GM18873 (cell line): ENCODE measurements at regions not wholly inside any gene's neighbourhood (a gene's known extent, or its start where the extent isn't known, plus 50 kb on each side); places are given as distances from the start of the nearest gene placed in this dataset.

Experiments used
- ATAC-seq: cut with Tn5 transposase; IDR thresholded peaks from one replicate; pipeline ENCODE4 v1.9.1; 2021; ENCODE audit warnings: mild to moderate bottlenecking, moderate library complexity, moderate number of reproducible peaks; ENCODE audit not compliant: unreplicated experiment, low FRiP score

DNA sequence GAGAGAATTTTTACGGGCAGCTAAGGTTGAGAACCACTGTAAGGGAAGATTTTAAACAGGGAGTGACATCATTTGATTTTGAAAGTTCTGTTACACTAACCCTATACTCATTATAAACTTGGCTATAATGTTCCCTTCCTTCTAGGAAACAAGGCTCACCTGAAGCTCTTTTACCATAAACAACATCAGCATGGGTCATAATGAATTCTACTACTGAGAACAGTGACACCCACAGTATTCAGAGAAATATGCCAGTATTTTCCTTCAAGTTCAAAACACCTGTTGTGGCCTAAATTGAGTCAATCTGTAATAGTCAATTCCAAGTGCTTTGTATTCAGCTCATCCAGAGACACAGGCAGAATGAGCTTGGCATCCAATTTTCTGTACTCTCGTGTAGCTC lies 175.3 kb upstream of the STT3B start:
- ATAC-seq = no peak

DNA sequence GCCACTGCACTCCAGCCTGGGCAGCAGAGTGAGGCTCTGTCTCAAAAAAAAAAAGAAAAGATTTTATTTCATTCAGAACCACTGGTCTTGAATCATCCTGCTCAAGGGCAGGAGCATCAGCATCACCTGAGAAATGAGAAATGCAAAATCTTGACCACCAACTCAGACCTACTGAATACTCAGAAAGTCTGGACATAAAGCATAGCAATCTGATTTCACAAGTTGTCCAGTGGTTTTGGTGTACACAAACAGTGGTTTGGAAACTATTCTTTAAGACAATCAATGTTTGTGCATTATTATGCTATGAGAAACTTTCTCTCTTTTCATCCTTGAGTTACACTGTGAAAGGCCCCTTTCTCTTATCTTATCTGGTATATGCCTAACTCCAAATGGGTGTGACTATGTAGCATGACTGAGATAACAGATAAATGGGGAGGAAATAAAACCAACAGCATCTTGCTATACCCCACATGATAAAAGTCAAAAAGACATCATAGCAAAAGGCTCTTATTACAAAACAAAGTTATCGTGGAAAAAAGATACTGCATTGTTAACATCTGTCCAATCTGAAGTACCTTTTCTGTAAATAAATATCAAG lies 174.2 kb upstream of the STT3B start:
- no peak for ATAC-seq

DNA sequence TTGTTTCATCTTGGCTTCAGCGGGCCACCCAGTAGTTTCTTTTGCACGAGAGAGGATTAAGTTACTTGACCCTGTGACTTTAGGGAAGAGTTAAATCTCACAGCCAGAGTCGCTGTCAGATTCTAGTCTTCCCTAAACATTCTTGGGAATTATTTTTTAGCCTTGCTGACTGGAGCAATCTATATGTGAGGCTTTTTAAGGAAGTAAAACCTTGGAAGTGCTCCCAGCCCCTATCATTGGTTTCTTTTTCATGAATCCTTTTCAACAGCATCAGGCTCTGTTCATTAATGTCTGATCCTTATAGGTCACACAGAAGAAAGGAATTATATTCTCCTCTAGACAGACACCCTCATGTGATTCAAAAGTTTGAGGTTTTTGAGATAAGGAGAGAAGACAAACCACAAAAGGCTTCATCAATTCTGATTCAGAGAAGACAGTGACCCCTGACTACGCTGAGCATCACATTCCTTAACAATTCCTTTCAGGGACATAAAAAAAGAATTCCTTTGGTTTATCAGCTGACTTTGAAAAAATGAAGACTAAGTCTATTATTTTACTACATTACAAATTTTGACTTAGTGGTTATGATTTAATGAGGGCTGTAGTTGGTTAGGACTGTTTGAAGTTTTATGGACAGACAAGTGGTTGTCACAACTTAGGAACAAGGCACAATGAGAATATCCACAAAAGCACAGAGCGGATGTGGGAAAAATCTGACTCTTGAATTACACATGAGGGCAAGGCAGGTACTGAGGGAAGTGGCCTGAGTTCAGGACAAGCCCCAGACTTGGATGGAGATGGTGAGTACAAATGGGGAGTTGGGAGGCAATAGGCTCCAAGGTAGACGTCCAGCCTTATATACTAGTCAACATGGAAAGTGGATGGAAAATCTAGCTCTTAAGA lies 171.1 kb upstream of the STT3B start:
- no peak for ATAC-seq

DNA sequence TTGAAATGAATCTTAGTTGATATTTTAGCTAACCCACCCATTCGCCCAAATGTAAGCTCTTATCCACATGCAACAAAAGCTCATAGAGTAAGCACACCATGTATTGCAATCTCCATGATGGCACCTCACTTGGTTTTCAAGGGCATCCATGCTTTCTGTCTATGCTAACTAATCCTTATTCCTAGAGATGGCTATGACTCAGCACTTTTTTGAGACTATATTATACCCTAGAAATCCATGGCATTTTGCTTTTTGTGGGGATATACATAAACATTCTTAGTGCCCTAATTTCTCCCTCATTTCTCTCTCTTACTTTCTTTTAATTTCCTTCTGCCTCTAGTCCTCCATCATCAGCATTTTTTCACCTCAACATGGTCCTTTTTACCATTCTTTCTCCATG lies 168.5 kb upstream of the STT3B start:
- ATAC-seq = no peak

DNA sequence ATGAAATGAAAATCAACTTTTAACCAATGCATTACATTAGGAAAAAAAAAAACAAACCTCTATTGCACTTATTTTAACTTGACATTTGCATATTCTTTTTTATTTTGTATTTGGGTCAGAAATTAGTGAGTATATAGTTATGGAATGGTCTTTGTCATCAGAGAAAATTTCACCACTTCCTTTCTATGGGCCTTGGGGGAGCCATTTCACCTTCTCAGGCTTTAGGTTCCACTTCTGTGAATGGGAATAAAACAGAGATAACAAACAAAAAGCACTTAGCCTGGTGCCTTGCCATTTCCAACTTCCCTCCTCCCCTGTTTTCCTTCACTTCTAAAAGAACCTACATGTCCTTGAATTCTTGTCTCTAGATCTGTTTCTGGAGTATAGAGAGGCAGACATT lies 168.0 kb upstream of the STT3B start:
- no peak for ATAC-seq

DNA sequence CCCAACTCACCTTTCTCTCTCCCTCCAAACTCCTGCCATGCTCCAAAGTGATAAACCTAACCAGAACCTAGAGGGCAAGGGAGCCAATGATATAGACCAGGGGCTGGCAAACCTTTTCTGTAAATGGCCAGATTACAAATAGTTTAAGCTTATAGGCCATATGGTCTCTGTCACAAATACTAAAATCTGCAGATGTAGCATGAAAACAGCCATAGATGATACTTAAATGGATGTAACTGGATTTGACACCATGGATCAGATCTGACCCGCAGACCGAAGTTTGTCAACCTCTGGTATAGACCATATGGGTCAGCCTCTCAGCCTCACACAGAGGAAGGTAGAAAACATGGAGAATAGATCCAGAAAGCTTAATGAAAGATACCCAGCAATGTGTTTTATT lies 165.2 kb upstream of the STT3B start:
- no peak for ATAC-seq

DNA sequence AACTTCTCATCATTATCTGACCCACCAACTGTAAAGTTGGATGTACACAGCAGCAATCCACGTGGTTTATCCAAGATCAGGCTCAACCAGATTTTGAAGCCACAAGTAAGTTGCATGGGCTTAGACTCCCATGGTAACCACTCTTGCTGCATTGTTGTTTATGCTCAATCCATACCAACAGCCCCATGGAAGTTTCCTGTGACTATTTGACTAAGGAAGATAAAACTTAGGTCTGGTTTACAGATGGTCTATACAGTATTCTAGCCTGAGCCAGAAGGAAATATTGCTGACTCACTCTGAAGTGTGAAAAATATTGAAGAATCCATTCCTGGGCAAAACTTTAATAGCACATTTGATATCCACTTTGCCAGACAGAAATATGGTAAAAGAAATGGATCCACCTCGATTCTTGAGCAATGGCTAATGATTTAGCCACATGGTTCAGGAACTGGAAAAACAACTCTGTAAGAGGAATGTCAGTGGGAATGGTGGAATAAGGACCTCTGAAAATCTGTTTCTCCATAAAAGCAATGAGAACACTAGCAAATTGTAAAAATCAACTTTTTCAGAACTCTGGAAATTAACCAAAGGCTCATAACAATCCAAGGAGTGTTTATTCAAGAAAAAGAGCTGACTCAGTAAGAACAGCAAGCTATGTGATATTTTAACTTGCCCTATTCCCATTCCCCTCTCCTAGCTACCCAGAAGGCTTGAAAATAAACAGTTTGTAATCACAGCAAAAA lies 162.9 kb upstream of the STT3B start:
- no peak for ATAC-seq

DNA sequence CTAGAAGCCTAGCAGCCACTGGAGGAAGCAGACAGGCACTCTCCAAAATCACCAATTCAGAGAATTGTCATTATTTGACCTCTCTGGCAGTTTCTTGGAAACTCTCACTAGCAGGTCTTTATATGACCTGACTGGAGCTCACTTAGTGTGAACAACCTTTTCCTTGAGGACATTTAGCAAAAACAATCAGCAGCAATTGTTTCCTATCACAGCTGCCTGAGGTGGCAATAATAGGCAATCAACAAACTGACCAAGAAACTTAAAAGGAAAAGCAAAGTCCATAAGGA lies 162.4 kb upstream of the STT3B start:
- no peak for ATAC-seq

DNA sequence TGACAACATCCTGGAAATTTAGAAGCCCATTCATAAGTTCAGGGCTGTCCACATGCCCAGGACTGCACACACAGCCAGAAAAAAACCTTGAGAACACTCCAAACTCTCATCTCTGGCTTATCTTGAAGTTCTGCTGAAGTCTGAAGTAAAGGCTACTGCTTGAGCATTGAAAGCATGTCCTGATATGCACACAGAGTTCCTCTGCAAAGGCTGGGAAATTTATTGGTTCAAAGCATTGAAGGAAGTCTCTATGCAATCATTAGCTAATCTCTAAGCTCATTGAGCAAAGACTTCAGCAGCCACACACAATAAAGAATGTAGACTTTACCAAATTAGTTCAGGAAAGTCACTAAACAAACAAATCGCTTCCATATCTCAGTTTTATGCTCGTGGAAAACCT lies 162.0 kb upstream of the STT3B start:
- no peak for ATAC-seq

DNA sequence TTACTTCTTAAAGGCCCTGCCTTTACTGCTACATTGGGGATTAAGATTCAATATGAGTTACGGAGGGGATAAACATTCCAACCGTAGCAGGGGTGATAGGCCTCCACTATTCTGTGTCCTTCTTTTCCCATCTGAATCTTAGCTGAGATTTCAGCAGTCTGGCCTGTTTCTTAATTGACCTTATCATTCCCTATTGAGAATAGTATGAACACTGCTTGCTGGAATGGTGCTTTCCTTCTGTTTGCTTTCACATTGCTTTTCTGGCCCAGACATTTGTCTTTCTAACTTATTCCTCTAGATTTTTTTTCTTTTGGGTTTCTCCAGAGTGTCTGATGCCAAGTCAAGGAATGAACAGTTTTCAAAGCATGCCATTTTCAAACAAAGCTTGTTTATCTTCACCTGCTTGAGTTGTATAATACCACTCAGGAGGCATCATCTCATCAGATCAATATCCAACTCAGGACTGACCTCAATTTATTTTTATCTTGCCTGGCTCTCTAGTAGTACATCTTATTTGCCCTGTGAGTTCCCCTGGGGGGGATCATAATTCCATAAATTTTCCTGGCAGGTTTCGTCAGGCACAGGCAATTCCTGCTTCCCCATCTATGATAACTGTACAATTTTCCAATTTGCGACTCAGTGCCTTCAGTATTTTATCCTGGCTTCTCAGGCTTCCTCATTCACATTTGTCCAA lies 161.1 kb upstream of the STT3B start:
- no peak for ATAC-seq

DNA sequence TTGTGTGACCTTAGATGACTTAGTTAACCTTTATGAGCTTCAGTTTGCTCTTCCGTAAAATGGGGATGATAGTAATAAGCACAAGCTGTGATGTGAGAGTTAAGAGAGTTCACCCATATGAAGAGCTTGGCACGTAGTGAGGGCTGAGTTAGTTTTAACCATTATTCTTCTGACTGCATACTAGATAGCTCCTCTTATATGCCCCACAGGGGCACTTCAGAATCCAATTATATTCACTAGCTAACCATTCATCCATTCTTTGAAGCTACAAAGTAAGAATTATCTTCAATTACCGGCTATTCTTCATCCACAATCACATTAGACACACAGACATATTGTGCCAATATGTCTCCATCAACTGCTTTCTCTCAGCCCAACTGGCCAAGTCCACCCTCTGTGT lies 159.0 kb upstream of the STT3B start:
- ATAC-seq = no peak

DNA sequence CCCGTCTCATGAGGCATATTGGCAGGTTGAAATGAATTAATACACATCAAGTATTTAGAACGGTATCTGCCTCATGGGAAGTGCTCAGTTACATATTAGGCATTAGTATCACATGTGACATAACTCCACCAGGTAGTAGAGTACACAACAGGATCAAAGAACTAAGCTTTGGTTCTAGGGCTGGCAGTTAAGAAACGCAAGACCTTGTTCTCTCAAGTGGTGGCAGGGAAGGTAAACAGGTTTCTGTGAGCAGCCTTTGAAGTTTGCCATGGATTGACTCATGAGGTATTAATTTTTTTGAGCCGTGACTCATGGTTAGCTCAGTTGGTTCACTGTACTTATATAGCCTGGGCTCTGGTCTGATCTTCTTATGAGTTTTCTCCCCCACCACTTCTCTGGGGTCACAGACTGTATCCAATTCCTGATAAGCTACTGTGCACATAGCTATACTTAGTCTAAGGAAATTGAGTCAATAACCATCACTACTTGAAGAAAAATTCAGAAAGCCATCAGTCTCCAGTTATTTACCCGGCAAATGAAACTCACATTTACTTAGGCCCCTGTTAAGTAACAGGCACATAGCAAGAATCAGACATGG lies 155.6 kb upstream of the STT3B start:
- no peak for ATAC-seq

DNA sequence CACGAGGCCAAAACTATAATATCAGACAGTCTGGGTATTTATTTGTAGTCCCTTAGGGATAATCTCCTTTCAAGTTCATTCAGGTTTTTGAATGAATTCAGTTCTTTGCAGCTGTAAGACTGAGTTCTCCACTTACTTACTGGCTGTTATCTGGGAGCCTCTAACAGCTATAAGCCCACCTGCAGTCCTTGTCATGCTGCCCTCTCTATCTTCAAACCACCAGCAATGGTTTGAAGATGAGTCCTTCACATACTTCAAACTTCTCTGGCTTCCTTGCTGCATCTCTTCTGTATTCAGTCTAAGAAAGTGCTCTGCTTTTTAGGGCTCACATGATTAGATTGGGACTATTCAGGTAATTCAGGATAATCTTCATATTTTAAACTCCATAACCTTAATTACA lies 154.5 kb upstream of the STT3B start:
- no peak for ATAC-seq

DNA sequence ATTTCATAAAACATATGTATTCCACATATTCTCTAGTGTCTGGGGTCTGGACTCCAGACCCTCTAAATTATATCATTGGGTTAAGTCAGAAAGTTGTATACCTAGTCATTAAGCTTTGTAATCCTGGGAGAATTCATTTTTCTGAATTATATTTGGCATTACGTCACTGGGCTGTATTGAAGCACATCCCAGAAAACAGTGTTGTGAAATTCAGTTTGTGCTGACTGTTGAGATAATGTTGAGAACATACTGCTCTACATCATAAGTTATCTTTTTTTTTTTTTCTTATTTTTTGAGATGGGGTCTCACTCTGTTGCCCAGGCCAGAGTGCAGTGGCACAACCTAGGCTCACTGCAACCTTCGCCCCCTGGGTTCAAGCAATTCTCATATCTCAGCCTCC lies 153.1 kb upstream of the STT3B start:
- ATAC-seq = no peak

DNA sequence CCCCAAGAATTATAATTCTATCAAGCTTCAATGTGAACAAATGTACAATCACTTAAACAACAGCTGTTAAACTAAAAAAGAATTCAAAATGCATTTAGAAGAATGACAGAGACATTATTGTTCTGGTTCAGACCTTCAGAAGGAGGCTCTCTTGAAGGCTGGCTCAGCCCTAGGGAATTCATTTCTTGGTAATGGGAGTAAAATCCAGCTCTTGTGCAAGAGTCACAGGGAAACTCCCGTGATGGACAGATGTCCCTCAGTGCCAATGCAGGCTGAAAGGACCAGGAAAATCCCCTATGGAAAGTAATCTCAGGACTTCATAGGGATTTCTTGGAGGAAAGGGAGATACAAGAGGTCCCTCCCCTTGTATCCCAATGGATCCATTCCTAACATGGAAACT lies 149.9 kb upstream of the STT3B start:
- no peak for ATAC-seq

DNA sequence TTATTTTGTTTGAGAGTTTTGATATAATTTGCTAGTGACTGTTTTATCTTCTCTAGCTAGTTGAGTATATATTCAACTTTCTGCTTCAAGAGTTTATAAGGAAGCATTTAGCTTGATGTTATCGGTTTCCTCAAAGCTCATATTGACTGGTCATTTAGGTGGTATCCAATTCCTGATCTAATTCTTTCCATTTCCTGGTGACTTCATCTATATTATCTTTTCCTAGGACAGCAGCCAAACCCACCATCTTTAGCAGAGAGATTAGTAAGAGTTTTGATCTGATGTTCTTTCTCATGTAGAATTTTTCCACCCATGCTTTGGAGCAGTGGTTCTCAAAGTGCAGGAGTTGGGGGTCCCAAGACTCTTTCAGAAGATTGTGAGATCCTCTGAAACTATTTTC lies 148.6 kb upstream of the STT3B start:
- ATAC-seq = no peak

DNA sequence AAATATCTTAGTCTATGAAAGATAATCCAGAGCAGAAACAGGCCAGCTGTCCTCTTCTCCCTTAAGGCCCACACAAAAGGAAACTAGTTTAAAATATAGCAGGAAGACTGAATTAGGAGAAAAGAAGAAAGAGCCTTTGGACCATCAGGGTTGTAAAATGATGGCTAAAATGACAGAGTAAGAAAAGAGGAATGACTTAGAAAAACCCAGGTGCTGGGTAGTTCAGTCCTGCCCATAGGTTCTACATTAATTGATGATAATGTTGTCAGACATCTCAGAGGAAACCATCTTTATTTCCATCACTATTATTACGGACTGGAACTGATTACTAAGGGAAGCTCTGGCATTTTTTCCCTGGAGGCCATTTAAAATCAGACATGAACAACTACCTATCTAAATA lies 142.8 kb upstream of the STT3B start:
- ATAC-seq = no peak

DNA sequence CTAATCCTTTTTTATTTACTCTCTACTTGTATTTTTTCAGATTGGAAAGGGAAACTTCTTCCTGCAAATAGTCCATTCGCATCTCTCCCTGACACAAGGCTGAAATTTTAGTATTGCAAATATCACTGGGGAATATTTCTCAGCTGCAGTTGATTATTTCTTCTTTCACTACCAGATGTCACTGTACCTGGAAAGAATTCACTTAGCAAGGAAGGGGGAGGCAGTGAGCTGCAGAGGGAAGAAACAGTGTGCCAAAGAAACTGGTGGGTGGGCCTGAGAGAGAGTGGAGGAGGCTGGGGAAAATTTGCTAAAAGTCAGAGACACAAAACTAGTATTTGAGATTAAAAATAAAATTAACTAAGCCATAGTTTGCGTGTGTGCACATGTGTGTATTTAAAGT lies 142.3 kb upstream of the STT3B start:
- no peak for ATAC-seq

DNA sequence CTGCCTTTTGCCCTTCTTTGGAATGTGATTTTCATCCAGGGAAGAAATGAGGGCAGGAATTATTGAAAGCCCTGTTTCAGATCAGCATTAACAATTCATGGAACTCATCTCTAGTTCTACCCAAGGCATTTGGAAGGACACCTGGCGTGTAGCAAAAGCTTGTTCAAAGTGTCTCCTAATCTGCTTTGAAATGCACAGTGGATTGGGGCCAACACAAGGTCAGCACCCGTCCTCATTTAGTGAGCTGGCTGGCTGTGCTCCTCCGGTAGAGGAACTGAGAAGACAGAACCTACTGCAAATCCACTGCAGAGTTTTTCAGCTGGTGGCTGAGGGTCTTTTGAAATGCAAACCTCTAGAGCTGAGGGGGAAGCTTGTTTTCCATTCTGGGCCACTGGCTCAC lies 141.6 kb upstream of the STT3B start:
- ATAC-seq = no peak

DNA sequence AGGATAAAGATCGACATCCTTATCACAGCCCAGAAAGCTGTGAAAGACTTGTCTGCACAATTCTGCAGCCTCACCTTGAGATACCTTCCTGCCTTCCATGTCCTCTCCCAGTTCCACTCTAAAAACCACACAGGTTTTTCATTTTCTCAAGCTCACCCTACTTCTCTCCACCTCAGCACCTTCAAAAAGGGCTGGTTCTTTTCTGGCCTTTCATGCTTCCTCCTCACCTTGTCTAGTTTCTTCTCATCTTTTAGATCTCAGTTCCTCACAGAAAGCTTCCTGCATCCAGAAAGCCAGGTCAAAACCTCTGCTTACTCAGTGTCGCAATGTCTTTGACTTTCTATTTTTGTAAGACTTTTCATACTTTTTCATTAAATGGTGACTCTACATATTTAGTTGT lies 140.2 kb upstream of the STT3B start:
- no peak for ATAC-seq

DNA sequence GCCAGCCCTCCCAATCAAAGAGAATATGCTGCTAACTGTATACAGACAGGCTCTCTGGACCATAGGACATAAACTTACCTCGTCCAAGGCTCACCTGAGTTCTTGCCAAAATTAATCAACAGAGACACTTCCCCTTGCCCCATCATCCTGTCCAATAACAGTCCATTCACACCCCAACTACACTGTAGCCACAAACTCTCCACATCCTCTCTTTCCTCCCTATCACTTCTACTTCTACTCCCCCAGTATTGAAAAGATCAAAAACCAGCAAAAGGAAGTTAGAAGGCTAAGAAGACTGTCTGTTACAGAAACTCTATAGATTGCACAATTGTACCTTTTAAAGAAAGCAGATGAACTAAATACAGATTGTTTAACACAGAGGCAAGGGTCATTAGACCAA lies 133.5 kb upstream of the STT3B start:
- ATAC-seq = no peak
